ENCODE measurements at regions not wholly inside any gene's neighbourhood (a gene's known extent, or its start where the extent isn't known, plus 50 kb on each side); places are given as distances from the start of the nearest gene placed in this dataset.

GRCh38 chr6:44680202-44680720 lies 292.8 kb downstream of the CDC5L start:
- DNase-seq, result no peak

- no peak for DNase-seq
Observed at GRCh38 chr6:44681761-44682160, 294.3 kb downstream of the CDC5L start.

- no peak for DNase-seq
Observed at GRCh38 chr6:44682280-44682679, 294.8 kb downstream of the CDC5L start.

DNA sequence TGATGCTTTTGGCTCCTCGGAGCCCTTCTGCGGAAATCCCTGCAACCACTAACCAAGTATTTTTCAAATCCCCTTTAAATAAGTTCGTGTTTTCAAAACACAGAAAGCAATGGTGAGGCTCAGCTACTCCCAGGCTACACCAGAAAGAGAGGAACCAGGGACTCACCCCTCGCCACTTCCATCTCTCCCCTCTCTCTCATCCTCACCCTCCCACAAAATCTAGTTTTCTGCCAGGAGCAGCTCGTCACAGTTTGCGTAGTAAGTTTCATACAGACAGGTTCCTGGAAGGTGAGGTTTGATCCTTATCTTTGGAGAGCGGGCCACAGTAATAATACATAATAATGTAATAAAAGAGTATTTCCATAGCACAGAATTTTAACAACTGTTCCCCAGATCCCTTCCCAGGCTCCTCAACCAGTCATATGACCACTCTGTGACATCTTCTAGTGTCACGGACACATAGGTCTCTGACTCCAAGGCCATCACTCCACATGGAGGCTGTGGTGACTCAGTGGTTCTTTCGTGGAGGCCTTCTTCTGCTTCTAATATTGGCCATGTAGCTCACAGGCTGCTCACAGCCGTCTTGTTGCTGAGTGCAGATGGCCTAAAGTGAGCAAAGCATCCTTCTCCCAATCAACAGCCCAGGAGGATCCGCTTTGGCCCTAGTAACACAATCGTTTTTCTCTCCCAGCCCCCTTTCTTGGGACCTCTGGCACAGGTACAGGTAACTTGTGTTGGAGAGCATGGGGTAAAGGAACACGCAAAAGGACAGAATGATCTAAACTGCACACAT lies 295.7 kb downstream of the CDC5L start:
- DNase-seq, result no peak

GRCh38 chr6:44685213-44685612 lies 297.7 kb downstream of the CDC5L start:
- DNase-seq, result no peak

GRCh38 chr6:44696099-44696498 lies 308.6 kb downstream of the CDC5L start:
- no peak for DNase-seq

DNA sequence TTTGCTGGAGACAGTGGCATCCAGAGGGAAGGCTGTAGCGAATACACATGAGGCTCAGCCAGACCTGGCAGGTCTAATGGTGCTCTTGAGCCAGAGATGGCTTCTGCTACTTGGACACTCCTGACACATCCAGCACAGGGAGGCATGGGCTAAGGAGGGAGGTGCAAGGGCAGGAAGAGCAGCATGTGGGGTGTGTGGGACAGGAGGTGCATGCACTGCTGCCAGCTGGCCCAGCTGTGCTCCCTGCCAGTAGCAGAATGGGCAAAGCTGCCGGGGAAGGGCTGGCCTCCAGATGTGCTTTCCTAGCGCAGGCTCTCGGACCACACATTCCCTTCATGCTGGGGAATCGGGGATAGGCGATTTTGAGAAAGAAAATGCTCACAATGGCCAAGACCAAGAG lies 309.2 kb downstream of the CDC5L start:
- no peak for DNase-seq

GRCh38 chr6:44697327-44697726 lies 309.8 kb downstream of the CDC5L start:
- no peak for DNase-seq

GRCh38 chr6:44698602-44699001 lies 311.1 kb downstream of the CDC5L start:
- DNase-seq, result no peak

DNA sequence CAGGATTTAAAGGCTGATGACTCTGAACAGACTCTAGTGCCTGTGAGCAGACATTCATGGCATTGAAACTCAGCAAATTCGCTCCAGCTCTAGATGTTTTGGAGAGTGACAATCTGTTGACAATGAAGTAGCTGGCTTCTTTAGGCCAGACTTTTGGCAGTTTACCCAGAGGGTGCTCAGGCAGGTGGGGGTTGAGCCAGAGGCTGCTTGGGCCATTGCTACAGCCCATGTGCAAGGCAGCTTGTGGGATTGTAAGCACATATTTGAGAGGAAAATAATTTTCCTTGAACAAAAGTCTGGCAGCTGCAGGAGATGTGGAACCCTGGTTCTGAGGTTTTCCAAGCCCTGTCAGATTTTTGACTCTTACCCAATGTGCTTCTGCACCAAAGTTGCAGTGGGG lies 311.6 kb downstream of the CDC5L start:
- no peak for DNase-seq

GRCh38 chr6:44699851-44700250 lies 312.3 kb downstream of the CDC5L start:
- no peak for DNase-seq

- no peak for DNase-seq
Observed at GRCh38 chr6:44700422-44700821, 312.9 kb downstream of the CDC5L start.

GRCh38 chr6:44701038-44701636 lies 313.6 kb downstream of the CDC5L start:
- DNase-seq, result no peak

DNA sequence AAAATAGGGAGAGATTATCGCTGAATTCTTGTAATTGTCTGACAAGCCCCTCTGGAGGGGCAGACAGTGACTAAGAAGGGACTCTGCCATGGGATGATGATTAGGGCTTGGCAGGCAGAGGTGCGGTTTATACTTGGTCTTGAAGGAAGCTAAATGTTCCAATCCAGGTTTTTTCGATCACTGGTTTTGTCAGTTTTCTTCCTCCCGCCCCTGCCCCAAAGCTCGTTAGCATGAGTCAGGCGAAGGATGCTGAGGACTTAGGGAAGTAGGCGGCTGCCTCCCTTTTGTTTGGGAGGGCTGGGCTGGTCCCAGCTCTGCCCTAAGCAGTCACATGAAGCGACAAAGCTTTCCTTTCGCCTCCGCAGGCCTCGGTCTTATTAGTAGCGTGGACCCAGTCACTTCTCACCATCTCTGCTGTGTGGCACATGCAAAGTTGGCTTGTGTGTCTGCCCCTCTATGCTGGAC lies 314.2 kb downstream of the CDC5L start:
- DNase-seq, result no peak

GRCh38 chr6:44702292-44702691 lies 314.8 kb downstream of the CDC5L start:
- DNase-seq, result no peak

DNA sequence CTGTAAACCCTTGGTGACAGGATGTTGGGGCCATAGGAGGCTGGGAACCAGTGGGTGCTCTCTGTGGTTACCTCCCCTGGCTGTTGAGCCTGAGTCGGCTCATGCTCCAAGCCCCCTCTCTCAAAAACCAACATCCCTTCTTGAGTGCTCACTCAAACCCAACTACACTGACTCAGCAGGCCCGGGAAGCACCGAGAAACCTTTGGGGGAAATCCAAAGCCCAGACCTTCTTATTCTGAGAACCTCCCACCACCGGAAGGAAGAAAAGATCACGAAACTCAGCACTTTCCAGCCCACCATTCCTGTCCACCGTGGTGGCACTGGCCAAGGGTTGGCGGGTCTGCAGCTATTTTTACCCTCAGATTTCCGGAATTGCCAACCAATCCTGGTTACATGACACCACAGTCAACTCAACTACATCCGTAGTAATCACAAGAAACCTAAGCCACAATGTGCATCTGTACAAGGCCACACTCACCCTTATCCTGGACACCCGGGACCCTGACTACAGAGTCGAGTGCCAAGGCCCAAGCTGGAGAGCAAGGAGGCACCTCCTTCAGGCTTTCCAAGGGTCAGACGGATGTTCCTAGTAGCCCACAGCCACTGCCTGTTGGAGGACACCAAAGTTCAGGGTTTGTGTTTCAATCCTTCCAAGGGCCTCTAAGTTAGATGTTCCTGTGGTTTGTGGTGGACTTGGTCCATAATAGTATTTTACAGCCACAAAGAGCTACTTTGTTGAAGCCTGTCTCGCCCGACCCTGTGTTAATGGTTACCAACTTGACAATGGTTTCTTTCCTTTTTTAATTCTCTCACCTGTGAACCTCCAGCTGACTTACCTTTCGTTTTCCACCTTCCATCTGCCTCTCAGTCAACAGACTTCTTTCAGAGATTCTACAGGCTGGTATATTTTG lies 317.0 kb downstream of the CDC5L start:
- no peak for DNase-seq

GRCh38 chr6:44705596-44705995 lies 318.1 kb downstream of the CDC5L start:
- no peak for DNase-seq

- no peak for DNase-seq
Observed at GRCh38 chr6:44706011-44706410, 318.5 kb downstream of the CDC5L start.

GRCh38 chr6:44708208-44708607 lies 320.7 kb downstream of the CDC5L start:
- no peak for DNase-seq

DNA sequence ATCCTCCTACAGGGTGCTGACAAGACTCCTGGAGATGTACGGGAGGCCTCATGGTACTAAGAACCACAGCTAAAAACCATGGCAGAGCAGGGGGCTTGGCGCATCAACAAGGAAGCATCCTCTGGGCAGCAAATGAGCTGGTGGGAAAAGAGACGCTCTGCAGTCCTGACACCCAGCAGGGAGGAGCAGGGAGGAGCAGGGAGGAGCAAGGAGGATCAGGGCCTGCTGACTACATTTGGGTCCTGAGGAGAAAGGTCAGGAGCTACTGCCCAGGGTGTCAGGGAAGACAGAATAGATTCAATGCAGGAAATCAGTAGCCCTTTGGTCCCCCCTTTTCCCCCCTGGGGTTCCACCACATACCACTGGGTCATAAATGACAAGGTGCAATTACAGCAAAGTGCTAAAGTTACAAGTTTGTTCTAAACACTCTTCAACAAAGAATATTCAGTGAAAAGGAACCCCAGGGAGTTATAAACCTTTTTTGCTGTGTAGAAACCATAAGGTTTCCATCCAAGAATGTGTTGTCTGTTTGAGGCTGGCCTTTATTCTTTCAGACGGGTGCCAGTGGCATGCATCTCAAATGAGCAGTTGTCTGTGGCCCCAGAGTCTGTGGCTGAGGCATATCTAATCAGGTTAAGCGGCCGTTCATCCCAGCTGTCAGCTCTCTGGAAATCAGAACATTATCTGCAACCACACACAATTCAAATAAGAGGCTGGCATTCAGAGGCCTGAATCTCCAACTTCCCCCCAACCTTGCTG lies 325.0 kb downstream of the CDC5L start:
- no peak for DNase-seq

DNA sequence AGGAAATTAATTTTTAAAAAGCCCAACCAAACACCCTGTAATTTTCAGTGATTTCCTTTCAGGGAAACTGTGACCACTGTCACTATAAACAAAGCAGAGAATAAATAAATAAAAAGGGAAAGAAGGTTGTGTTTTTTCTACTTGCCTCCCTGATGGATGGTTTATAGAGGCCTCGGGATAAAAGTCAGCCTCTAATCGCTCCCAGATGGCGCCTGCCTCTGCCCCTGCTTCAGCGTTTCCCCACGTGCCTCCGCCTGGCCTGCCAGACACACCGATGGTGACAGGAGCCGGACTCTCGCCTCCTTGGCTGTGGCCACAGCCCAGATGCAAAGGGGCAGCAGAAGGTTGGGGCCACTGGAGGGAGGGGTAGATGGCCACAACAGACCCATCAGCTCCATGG lies 327.7 kb downstream of the CDC5L start:
- no peak for DNase-seq

GRCh38 chr6:44715925-44716324 lies 328.4 kb downstream of the CDC5L start:
- DNase-seq, result no peak

All from right kidney (tissue), 1 donor.